GM12864 (cell line): ENCODE measurements at regions not wholly inside any gene's neighbourhood (a gene's known extent, or its start where the extent isn't known, plus 50 kb on each side); places are given as distances from the start of the nearest gene placed in this dataset.

Experiments used
- DNase-seq: peaks from one replicate; pipeline ENCODE4 v3.0.0-alpha.2; 2011; ENCODE audit warnings: low read depth
- H3K4me3 ChIP-seq: 2 replicates; pipeline ENCODE4 v1.5.1; 2011; ENCODE audit warnings: mild to moderate bottlenecking, low read depth, low read length, control low read depth
- CTCF ChIP-seq: IDR thresholded peaks from 2 replicates; pipeline ENCODE4 v1.5.1; 2011; ENCODE audit warnings: low read depth, mild to moderate bottlenecking, moderate library complexity, low read length, control low read depth, inconsistent platforms; ENCODE audit errors: missing control alignments

GRCh38 chr15:69505956-69506556, 53.4 kb downstream of the RPLP1 start:
- no peak for DNase-seq
- no peak overlapping the region for H3K4me3 ChIP-seq
- TF ChIP-seq CTCF = no peak

DNA sequence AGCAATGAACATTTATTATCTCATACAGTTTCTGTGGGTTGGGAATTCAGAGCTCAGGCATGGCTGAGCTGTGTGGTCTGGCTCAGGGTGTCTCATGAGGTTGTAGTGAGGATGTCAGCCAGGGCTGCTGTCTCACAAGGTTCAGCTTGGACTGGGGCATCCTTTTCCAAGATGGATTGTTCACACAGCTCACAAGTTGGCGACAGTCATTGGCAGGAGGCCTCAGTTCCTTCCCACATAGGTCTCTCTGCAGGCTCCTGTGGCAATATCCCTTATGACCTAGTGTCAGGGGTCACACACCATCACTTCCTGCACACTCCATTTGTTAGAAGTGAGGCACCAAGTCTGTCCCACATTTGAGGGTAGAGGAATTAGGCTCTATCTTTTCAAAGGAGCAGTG, 56.0 kb downstream of the RPLP1 start:
- no peak overlapping the region for H3K4me3 ChIP-seq
- TF ChIP-seq CTCF = no peak
- DNase-seq = no peak

- TF ChIP-seq CTCF = no peak
- DNase-seq = no peak
- no peak overlapping the region for H3K4me3 ChIP-seq
These were observed 56.5 kb downstream of the RPLP1 start for GRCh38 chr15:69509131-69509530.

DNA sequence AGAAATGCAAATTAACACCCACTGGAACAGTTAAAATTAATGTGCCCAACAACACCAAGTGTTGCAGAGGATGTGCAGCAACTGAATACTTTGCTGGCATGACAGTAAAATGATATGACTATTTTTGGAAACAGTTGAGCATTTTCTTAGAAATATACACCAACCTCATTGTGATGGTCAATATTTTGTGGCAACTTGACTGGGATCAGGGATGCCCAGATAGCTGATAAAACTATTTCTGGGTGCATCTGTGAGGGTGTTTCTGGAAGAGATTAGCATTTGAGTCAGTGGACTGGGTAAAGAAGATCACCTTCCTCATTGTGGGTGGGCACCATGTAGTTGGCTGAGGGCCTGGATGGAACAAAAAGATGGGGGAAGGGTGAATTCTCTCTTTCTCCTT, 57.9 kb downstream of the RPLP1 start:
- no peak overlapping the region for H3K4me3 ChIP-seq
- no peak for TF ChIP-seq CTCF
- DNase-seq = no peak

DNA sequence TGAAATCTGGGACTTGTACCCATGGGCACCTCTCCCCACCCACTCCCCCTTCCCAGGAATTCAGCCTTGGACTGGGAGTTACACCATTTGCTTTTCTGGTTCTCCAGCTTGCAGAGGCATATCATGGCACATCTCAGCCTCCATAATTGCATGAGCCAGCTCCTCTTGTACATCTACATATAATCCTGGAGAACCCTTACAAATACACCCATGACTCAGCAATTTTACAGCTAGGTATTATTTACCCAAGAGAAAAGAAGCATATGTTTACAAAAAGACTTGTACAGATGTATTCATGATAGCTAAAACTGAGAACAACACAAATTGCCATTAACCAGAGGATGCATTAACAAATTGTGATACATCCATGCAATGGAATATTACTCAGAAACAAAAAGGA, 58.4 kb downstream of the RPLP1 start:
- DNase-seq = no peak
- no peak overlapping the region for H3K4me3 ChIP-seq
- no peak for TF ChIP-seq CTCF

DNA sequence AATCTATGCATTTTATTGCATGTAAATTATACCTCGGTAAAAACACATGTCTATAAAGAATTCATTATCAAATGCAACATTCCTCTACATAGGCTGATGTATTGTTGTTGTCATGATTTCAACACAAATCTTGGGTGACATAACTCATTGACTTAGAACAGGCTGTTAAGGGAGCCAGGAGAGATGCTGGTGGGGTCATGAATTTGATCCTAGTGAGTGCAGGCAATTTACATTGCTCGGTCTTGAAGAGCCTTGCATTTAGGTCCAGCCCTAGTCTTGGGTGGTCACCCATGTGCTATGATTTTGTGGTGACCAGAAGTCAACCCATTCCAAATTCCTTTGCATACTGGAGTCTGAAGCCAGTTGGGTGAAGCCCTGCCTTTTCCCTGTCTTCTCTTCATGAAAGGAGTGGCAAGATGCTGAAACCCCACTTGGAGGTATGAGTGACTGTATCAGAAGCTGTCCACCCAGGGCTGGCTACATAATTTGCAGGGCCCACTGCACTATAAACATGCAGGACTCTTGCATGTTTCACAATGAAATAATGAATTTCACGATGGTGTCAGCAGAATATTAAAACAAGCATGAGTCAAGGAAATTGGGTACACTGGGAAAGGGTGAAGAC, 59.2 kb downstream of the RPLP1 start:
- DNase-seq = no peak
- no peak overlapping the region for H3K4me3 ChIP-seq
- no peak for TF ChIP-seq CTCF

DNA sequence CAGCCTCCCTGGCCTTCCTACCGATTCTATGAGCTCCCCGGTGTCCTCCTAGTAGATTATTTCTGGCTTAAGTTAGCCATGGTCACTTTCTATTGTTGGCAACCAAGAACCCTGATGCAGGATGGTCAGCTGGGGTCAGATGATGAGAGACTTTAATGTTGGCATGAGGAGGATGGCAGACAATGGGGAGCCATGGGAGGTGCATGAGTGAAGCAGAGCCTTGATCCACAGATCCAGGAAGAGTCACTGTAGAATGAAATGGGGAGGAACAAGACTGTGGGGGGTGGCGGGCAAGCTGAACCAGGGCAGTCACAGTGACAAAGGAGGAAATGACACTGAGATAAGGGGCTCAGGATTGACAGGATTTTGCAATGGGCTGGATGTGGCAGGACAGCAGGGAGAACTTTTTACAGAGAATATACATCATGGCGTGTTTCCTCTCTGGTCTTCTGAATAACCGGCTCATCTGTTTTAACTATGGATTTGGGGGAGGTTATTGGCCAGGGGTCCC, 60.9 kb downstream of the RPLP1 start:
- no peak for DNase-seq
- TF ChIP-seq CTCF = no peak
- H3K4me3 ChIP-seq = no peak overlapping the region
